Natural killer cell (primary cell): ENCODE measurements at regions not wholly inside any gene's neighbourhood (a gene's known extent, or its start where the extent isn't known, plus 50 kb on each side); places are given as distances from the start of the nearest gene placed in this dataset.

Experiments used
- ATAC-seq, 3 donors: fragments of 150-1000 bp in 2 of 3; fragments of 200-7000 bp in 1 of 3; cut with Tn5 transposase; 1 replicate in 1 of 3; 2 replicates in 2 of 3; pipeline ENCODE4 v1.10.0; 2021; ENCODE audit warnings: mild to moderate bottlenecking in 2 of 3, moderate library complexity in 2 of 3
- DNase-seq, 2 donors: peaks; one replicate each; pipeline versions ENCODE4 v3.0.0 to v3.0.0-alpha.2; 2013 to 2021; ENCODE audit warnings: mixed read lengths in 1 of 2
- H3K27ac ChIP-seq: one replicate; pipeline ENCODE4 v1.5.1; 2013; ENCODE audit warnings: mild to moderate bottlenecking, low read length
- H3K27me3 ChIP-seq: one replicate; pipeline ENCODE4 v1.6.1; 2013; ENCODE audit warnings: low read length; ENCODE audit not compliant: control insufficient read depth, insufficient read depth
- H3K36me3 ChIP-seq: one replicate; pipeline ENCODE4 v1.6.1; 2013; ENCODE audit warnings: low read length; ENCODE audit not compliant: control insufficient read depth, insufficient read depth
- H3K4me1 ChIP-seq: one replicate; pipeline ENCODE4 v1.6.1; 2013; ENCODE audit warnings: low read length; ENCODE audit not compliant: control insufficient read depth, insufficient read depth
- H3K4me3 ChIP-seq: one replicate; pipeline ENCODE4 v1.5.1; 2013; ENCODE audit warnings: low read length
- H3K9me3 ChIP-seq: one replicate; pipeline ENCODE4 v1.6.1; 2013; ENCODE audit warnings: low read length; ENCODE audit not compliant: control insufficient read depth, insufficient read depth
- H3K27ac Mint-ChIP-seq, 2 donors: one replicate each; pipeline ENCODE4 v1.8.0; 2022; ENCODE audit warnings: mild to moderate bottlenecking in 2 of 2, mixed read lengths in 2 of 2, moderate library complexity in 1 of 2
- H3K27me3 Mint-ChIP-seq, 2 donors: one replicate each; pipeline ENCODE4 v1.8.0; 2022; ENCODE audit warnings: low read depth in 2 of 2, mixed read lengths in 2 of 2
- H3K36me3 Mint-ChIP-seq: one replicate; pipeline ENCODE4 v1.8.0; 2022; ENCODE audit warnings: mixed read lengths
- H3K4me1 Mint-ChIP-seq, 2 donors: one replicate each; pipeline ENCODE4 v1.8.0; 2022; ENCODE audit warnings: mixed read lengths in 2 of 2
- H3K4me3 Mint-ChIP-seq: one replicate; pipeline ENCODE4 v1.8.0; 2022; ENCODE audit warnings: mild to moderate bottlenecking, moderate library complexity, mixed read lengths
- H3K9me3 Mint-ChIP-seq, 2 donors: one replicate each; pipeline ENCODE4 v1.8.0; 2022; ENCODE audit warnings: mixed read lengths in 2 of 2
- CTCF ChIP-seq: fragments of 200-600 bp; IDR thresholded peaks from one replicate; pipeline ENCODE4 v1.8.0; 2022; ENCODE audit warnings: antibody characterized with exemption
- WGBS: methylation state at CpG from one replicate; pipeline ENCODE4 v1.1.7; 2013; ENCODE audit warnings: missing lambda C conversion rate; ENCODE audit not compliant: insufficient coverage; 5-methylcytosine and 5-hydroxymethylcytosine counted together
- intact Hi-C: fragments of 100-400 bp; cut with micrococcal nuclease; formaldehyde crosslinking; loops from one replicate; pipeline ENCODE4 v1.14.2; 2022

- H3K27ac Mint-ChIP-seq = no peak overlapping the region
- Histone ChIP-seq H3K36me3 (no peaks in the 10 kb centered on the region), H3K4me1 (no peaks in the 10 kb centered on the region), H3K9me3 (no peaks in the 10 kb centered on the region), H3K27me3 (no peaks in the 10 kb centered on the region), H3K27ac (no peak overlapping the region), H3K4me3 (no peak overlapping the region)
- DNase-seq (no peak), ATAC-seq (no peak)
- no peaks in the 10 kb centered on the region for H3K27me3 Mint-ChIP-seq
- 83% methylated on average over 1 of the region's 1 CpG for WGBS
- H3K4me3 Mint-ChIP-seq = no peak overlapping the region
- TF ChIP-seq CTCF = no peak
- H3K9me3 Mint-ChIP-seq = peaks cover 0 to 2% of the 10 kb centered on the region in 2 donors
- intact Hi-C loops = no loop called here
- H3K36me3 Mint-ChIP-seq = no peaks in the 10 kb centered on the region
- no peaks in the 10 kb centered on the region for H3K4me1 Mint-ChIP-seq
These were observed 135.4 kb downstream of the SLC17A6 start for GRCh38 chr11:22473586-22473985.

DNA sequence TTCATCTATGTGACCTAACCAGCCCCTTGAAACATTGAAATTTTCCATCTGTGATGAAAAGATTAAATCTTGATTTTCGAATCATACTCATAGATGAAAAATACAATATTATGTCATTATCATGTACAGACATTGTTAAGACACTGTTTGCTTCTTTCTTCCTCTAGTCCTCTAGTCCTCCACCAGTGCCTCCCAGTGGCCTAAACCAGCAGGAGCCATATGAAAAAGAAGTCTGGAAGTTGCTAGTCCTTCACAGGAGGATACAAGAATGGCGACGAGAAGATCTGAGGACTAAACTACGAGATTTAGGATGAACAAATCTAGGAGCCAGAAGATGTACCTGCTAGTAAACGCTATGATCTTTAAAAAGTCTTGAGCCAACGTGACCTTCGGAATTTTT lies 134.1 kb downstream of the SLC17A6 start:
- H3K4me1 ChIP-seq = no peaks in the 10 kb centered on the region
- no peaks in the 10 kb centered on the region for H3K9me3 ChIP-seq
- Mint-ChIP-seq H3K27ac (no peak overlapping the region), H3K36me3 (no peaks in the 10 kb centered on the region), H3K4me1 (no peaks in the 10 kb centered on the region), H3K27me3 (peaks cover 0 to 3% of the 10 kb centered on the region in 2 donors), H3K9me3 (no peaks in the 10 kb centered on the region), H3K4me3 (no peak overlapping the region)
- H3K27me3 ChIP-seq = no peaks in the 10 kb centered on the region
- H3K4me3 ChIP-seq = no peak overlapping the region
- no peak overlapping the region for H3K27ac ChIP-seq
- no peaks in the 10 kb centered on the region for H3K36me3 ChIP-seq
- TF ChIP-seq CTCF = no peak
- intact Hi-C loops = no loop called here
- 75% methylated on average over 6 of the region's 7 CpGs for WGBS
- DNase-seq (no peak), ATAC-seq (no peak)

- Histone ChIP-seq H3K27me3 (no peaks in the 10 kb centered on the region), H3K27ac (no peak overlapping the region), H3K36me3 (no peaks in the 10 kb centered on the region), H3K9me3 (no peaks in the 10 kb centered on the region), H3K4me1 (no peaks in the 10 kb centered on the region), H3K4me3 (no peak overlapping the region)
- DNase-seq = no peak
- intact Hi-C loops = no loop called here
- no peak for TF ChIP-seq CTCF
- no peaks in the 10 kb centered on the region for H3K36me3 Mint-ChIP-seq
- H3K27me3 Mint-ChIP-seq = peaks cover 0 to 3% of the 10 kb centered on the region in 2 donors
- H3K4me3 Mint-ChIP-seq = no peak overlapping the region
- H3K9me3 Mint-ChIP-seq = no peaks in the 10 kb centered on the region
- no peaks in the 10 kb centered on the region for H3K4me1 Mint-ChIP-seq
- no peak for ATAC-seq
- 87% methylated on average over 2 of the region's 2 CpGs for WGBS
- no peak overlapping the region for H3K27ac Mint-ChIP-seq
These were observed 133.2 kb downstream of the SLC17A6 start for GRCh38 chr11:22471385-22471784.

DNA sequence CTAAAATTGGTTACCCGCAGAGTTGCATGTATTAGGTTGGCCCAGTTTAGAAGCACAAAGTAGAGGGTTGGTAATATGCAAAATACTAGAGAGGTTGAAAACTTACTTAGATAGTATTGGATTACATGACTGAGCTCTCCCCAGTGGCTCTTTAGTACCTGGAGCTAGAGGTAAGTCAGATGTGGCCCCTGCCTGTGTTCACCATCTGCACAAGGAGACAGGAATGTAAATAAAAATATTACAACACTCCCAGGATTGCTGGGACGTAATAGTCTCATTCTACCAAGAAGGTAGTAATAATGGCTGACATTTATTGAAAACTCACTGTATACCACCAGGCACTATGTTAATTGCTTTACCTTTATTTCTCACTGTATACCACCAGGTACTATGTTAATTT lies 129.6 kb downstream of the SLC17A6 start:
- DNase-seq (no peak), ATAC-seq (no peak)
- no peaks in the 10 kb centered on the region for H3K36me3 Mint-ChIP-seq
- H3K27ac Mint-ChIP-seq = no peak overlapping the region
- H3K9me3 Mint-ChIP-seq = peaks cover 3% of the 10 kb centered on the region in 2 donors
- H3K27me3 Mint-ChIP-seq = peaks cover 0 to 3% of the 10 kb centered on the region in 2 donors
- H3K4me3 Mint-ChIP-seq = no peak overlapping the region
- Histone ChIP-seq H3K27me3 (no peaks in the 10 kb centered on the region), H3K27ac (no peak overlapping the region), H3K4me1 (no peaks in the 10 kb centered on the region), H3K9me3 (no peaks in the 10 kb centered on the region), H3K36me3 (no peaks in the 10 kb centered on the region), H3K4me3 (no peak overlapping the region)
- intact Hi-C loops = no loop called here
- TF ChIP-seq CTCF = no peak
- no peaks in the 10 kb centered on the region for H3K4me1 Mint-ChIP-seq
- WGBS = 85% methylated on average over 1 of the region's 2 CpGs
